ENCODE measurements at regions not wholly inside any gene's neighbourhood (a gene's known extent, or its start where the extent isn't known, plus 50 kb on each side); places are given as distances from the start of the nearest gene placed in this dataset.
"Not testable (repeated sequence)": the region's sequence is repeated elsewhere in the genome, so short reads cannot be mapped to it uniquely, and the experiment has no call there.

DNA sequence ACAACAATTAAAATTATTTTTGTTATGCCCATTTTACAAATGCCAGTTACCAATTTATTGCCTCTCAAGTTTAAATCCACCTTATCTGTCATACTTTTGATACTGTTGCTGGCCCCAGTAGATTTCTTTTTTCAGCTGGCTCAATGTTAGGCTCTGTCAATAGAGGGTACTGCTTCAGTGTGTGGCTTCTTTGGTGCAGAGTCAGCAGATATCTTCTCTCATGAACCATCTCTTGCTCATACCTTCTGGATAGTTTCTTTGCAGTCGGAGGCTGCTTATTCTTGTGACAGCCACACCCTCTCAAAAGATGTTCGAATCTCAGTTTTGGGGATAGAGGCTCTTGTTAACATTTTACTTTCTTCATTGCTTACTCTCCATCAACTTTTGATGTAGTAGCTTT is 849.9 kb upstream of the SEMA6A start:
- DNase-seq (ENCODE audit: low read depth): no peak

DNA sequence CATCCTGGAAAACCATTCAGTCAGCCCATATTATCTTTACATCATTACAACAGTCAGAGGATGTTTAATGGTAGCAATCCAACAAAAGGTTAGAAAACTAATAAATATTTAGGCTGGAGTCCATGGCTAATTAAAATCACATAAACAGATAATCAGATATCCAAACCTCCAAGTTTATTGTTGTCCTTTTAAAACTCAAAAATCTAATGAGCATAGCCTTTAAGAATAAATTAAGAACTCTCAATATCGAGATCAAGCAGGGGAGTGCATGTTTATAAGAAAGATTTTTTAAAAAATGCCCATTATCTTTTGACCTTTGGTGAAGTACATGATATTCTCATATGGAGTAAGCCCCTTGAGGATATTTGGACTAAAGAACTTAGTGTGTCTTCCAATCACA is 842.9 kb upstream of the SEMA6A start:
- no peak for DNase-seq (ENCODE audit: low read depth)

DNA sequence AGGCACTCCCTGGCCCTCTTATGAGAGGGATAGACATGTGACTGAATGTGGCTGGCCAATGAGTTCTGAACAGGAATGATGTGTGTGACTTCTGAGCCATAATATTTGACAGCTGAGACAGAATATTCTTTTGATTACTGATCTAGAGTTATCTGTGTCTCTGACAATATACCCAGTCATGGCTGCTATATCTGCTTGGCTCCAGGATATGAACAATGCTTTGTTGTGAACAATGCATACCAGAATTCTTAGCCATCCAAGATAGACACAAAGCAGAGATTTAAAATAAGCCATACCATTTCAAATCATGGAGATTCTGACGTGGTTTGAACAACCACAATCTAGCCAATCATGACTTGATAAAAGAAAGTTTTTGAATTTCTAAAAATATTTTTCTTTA is 840.3 kb upstream of the SEMA6A start:
- no peak for DNase-seq (ENCODE audit: low read depth)

DNA sequence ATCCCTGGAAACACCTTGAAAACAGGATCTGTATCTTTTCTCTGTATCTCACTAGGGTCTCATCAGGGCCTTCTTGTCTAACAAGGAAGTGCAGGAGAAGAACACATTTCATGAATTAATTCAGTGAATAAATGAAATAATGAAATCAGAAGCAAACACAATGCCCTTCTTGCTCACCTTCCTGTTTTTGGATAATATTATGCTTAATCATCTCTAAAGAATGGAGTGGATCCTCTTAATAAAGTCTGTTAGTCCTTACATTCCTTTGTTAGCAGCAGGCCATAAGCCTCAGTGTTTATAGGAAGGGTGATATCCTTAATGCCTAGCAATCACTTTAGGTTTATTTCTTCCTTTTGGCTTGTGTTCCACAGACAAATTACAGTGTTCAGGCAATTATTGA is 837.1 kb upstream of the SEMA6A start:
- DNase-seq (ENCODE audit: low read depth): no peak

DNA sequence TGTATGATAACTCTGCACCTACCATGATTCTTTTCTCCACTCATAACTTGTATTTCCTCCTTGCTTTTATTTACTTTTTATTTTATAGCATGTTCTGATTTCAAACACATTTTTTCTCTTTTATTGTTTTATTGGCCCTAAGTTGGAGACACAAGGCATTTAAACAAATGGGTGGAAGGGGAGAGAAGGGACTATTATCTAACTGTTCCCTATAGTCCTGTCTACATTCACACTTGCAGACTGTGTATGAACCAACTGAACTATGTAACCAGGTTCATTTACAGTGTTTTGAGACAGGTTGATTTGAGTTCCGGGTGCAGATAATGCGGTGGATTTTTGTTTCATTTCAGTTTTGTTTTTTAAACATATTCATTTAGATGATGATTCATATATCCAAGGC is 830.6 kb upstream of the SEMA6A start:
- no peak for DNase-seq (ENCODE audit: low read depth)

DNA sequence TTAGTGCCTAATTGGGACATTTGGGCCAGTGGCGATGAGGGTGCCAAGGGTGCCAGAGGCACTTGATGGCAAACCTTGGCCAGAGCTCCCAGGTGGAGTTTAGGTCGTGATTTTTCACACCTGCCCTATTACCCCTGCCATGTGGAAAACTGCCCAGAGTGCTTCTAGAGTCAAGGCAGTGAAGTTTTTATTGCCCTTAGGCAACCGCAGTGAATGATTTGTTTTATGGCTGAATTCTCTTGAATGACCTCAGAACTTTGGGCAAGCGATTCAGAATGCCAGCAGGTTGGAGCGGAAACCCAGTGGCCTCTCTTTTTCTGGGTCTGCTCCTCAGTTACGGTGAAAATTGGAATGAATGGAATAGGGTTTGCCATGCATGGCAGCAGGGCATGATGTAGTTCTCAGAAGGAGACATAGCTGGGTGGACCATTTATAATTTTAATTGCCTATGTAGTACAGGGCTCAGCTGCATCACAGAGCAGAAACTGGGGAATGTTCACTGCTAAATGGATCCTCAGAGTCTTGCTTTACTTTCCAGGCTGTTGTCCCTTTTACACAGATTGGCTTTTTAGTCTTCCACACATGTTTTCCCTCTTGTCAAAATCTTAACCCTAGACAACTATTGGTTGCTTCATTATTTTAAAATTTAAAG is 820.0 kb upstream of the SEMA6A start:
- DNase-seq (ENCODE audit: low read depth): no peak

DNA sequence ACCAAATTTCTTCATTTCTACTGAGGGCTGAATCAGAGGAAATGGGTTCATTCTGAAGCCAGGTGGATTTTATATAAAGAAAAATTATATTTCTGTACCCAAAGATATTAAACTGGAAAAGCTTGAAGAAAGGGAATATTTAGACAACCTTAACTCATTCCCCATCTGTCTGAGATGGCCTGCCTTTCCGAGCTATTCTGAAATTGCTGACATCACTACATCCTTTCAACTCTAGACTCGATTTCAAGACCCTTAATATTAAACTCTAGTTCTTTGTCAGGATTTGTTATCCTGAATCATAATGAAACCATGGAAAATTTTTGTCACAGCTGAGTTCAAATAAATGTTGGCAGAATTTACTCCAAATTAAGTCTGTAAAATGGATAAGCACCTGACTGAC is 818.5 kb upstream of the SEMA6A start:
- no peak for DNase-seq (ENCODE audit: low read depth)

DNA sequence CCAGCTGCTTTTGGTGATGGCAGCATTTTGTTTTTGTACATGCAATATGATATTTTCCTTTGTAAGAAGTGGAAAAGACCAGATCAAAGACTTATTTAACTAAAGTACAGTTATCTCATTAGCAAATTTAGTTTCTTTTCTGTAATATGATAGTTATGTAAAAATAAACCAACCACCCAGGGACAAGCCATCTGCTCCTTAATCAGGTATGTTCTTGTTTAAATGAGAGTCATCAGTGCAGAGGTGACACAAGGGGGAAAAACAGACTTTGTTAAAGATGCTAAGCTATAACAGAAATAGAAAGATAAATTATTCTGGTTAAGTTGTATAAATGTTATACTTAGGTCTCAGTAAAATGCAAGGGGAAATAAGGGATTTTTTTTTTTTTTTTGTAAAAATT is 805.7 kb upstream of the SEMA6A start:
- DNase-seq (ENCODE audit: low read depth): no peak

DNA sequence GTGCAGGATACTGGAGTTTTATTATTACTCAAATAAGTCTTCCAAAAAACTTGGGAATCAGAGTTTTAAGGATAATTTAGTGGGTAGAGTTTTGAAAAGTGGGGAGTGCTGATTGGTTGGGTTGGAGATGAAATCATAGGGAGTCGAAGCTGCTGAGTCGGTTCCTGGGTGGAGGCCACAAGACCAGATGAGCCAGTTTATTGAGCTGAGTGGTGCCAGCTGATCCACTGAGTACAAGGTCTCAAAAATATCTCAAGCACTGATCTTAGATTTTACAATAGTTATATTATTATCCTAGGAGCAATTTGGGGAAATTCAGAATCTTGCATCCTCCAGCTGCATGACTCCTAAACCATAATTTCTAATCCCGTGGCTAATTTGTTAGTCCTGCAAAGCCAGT is 804.9 kb upstream of the SEMA6A start:
- no peak for DNase-seq (ENCODE audit: low read depth)

DNA sequence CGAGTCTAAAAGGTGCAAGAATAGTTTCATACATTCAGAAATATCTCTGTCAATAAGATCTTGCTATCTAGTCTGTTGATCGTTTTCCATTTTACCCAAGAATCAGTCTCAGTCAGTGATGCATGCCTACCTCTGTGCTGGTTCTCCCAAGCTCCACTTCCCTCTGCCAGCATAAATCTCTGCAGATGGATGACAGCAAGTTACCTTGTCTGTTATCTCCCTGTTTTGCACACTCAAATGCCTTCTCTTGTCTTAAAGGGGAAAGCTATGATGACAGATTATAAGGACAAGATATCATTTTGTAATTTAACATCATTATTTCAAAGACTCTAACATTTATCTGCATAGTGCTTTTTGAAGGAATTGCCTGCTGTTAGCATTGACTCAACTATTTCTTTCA is 802.1 kb upstream of the SEMA6A start:
- DNase-seq (ENCODE audit: low read depth): no peak

DNA sequence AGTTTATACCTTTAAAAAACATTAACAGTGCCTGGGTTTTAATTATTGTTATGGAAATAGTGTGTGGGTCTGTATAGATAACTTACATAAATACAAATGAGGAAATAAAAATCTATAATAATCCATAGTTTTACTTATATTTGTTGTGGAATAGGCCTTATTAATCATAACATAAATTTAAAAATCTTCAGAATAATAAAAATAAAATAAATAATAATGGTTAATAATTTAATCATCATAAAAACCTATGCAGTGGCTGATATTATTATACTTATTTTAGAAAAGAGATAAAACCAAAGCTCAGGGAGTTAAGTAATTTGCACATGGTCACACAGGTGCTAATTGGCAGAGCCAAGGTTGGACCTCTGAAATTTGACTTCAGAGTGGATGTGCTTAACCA is 785.3 kb upstream of the SEMA6A start:
- no peak for DNase-seq (ENCODE audit: low read depth)

DNA sequence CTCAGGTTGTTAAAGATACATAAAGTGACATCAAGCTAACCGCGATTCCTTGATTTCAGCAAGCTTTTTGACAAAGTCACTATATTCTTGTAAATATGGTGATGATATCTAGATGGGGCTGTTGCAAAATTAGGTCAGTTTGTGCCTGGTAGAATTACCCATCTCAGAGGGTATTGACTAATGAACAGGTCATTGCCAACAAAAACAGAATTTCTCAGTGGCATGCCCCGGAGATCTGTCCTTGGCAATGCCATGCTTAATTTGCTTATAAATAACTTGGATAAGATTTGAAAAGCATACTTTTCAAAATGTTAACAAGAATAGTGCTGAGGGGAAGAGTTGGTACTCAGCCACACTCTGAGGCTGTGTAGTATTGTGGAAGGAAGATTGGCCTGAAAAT is 783.3 kb upstream of the SEMA6A start:
- DNase-seq (ENCODE audit: low read depth): no peak

DNA sequence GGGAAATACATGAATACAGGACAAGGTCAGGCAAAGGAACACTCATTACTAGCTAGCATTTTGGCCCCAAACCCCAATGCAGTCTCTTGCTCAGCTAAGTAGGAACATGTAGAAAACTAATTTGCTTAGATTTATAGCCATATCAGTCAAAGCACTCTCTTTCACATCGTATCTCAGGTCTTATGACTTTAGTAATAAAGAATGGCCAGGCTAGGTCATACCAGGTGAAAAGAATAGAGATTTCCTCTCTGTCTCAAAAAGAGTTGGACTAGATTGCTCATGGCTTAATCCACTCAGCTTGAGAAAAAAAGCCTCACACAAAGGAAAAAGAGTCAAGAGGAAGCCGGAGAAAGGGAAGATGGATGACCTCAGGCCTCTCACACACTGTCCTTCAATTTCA is 772.7 kb upstream of the SEMA6A start:
- DNase-seq (ENCODE audit: low read depth): no peak

DNA sequence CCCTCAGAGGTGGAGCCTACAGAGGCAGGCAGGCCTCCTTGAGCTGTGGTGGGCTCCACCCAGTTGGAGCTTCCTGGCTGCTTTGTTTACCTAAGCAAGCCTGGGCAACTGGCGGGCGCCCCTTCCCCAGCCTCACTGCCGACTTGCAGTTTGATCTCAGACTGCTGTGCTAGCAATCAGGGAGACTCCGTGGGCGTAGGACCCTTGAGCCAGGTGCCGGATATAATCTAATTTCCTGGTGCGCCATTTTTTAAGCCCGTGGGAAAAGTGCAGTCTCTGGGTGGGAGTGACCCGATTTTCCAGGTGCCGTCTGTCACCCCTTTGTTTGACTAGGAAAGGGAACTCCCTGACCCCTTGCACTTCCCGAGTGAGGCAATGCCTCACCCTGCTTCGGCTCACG is 769.1 kb upstream of the SEMA6A start:
- DNase-seq (ENCODE audit: low read depth): not testable (repeated sequence)

DNA sequence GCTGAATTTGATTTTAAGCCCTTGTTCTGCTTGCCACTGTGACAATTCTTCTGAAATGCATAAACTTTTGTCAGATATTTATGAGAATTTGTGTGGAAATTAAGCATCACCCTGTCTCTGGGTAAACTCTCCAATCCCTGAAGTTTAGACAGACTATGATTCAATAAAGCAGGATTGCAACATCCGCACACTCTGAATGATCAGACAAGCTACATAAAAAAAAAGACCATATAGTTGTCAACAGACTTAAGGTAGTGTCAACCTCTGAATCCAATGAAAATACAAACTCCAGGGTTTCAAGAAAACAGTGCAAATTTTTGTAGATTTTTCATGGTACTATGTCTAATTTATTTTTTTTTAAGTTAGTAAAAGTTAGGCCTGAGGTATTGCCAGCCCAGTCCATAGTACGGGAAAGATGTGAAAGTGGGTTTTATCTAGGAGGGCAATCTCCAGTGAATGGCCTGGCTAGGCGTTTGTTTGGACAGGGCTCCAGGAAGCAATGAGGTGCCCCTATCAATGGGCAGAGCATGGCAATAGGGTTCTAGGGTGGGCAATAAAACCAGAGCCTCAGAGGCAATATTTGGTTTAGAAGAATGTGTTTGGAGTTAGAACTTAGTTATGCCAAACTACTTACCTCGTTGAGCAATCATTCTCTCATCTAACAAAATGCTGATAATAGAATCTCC is 762.6 kb upstream of the SEMA6A start:
- DNase-seq (ENCODE audit: low read depth): no peak

DNA sequence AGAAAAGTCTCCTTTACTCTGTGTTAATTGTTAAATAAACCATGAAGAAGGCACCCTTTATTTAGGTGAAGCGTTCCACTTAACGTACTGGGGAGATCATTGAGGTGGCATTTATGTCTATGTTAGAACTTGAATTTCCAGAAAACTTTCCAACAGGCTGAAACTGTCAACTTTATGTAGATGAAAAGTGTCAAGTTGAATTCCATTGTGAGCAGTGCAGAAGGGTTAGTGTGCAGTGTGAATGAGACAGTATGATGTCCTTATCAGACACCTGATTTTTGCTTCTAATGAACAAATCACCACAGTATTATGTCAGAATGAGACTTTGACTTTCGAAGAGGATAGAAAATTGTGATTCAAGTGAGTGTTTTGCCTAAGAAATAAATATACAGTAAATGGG is 761.6 kb upstream of the SEMA6A start:
- no peak for DNase-seq (ENCODE audit: low read depth)

DNA sequence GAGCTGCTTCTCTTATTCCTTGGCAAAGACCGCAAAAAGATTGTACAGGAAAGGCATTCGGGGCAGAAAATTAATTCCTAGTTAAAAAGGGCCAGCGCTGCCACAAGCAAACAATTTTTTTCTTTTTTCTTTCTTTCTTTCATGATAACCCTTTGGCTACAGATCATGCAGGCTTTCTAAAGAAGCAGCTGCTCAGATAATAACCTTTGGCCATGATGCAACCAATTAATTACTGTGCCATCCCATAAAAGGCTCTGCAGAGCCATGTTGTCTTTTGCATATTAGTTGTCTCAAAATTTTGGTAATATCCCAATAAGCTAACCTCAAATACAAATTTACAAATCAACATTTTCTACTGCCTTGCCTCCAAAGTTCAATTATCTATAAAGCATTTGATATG is 758.4 kb upstream of the SEMA6A start:
- DNase-seq (ENCODE audit: low read depth): no peak

DNA sequence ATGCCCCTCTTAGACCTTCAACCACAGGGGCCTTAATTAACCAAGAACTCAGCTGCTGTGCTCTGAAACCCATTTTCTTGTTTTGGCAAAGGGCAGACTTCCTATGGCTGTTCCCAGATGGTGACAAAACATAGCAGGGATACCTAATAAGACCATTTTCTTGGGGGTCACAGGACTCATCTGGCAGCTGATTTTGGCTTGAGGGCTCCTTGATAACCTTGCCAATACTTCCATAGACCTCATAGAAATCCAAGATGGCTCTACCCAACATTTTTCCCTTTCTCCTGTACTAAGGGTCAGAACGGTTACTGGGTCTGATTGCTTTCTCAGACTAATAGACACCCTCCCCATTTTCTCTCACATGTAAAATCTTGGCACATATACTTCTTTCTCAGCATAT is 757.7 kb upstream of the SEMA6A start:
- no peak for DNase-seq (ENCODE audit: low read depth)

DNA sequence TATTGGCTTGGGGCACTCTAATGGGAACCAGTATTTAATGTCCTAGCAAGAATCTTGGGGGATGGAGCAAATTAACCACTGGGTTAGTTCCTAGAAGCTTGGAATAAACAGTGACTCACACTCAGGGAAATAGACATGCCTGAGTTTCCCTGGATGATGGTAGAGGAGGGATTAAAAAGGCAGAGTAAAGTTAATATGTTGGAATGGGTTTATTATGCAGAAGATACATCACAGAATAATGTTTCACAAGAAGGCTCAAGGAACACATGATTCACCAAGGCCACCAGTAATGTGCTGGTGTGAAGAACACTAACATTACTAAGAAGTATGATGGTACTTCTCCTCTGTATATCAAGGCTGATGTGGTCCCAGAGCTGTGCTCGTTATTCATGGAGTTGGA is 752.9 kb upstream of the SEMA6A start:
- DNase-seq (ENCODE audit: low read depth): no peak

DNA sequence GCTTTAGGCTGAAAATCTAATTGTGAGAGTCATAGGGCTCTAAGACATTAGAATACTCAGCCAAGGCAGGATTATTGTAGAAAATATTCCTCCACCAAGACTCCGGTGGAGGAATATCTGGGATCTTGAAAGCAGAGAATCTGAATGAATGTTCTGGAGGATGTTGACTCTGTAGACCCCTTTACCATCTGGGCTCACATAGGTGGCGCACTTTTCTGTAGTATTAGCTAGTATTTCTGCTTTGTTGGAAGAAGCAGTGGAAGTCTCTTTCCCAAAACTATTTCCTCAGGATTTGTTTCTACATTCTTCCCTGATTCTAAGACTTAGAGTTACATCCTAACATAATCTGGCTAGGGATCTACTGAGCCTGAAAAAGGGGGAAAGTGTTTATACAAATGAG is 752.4 kb upstream of the SEMA6A start:
- no peak for DNase-seq (ENCODE audit: low read depth)

DNA sequence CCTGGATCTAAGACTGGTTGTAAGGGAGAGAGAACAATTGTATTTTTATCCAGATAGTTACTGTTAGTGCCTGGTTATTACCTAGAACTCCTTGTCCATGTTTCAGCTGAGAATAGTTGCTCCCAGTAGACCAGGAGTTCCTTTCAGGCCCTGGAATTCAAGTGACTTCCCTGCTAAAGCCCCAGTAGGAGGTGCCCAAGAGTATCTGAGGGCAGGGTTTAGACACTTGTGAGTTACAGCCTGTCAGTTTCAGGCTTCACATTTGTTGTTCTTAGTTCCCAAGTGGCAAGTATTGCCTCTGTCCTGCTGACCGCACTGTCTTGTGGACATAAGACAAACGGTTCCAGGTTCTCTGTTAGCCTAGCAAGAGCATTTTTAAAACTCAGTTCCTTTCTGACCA is 743.9 kb upstream of the SEMA6A start:
- no peak for DNase-seq (ENCODE audit: low read depth)

DNA sequence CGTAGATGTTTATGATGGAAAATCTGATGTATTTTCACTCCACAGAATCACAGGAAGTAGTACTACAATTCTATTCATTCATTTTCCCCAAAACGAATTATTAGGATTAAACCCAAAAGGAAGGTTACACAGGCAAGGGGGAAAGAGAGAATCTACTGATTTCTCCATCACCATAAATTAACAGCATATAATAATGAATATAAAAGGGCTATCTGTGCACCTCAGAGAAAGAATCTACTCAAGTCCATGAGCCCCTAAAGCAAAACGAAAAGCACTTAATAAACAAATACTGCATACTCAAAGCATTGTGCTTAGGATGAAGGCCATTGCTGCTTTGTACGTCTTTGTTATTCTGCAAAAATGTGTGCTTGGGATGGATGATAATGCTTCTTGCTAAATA is 740.5 kb upstream of the SEMA6A start:
- no peak for DNase-seq (ENCODE audit: low read depth)

DNA sequence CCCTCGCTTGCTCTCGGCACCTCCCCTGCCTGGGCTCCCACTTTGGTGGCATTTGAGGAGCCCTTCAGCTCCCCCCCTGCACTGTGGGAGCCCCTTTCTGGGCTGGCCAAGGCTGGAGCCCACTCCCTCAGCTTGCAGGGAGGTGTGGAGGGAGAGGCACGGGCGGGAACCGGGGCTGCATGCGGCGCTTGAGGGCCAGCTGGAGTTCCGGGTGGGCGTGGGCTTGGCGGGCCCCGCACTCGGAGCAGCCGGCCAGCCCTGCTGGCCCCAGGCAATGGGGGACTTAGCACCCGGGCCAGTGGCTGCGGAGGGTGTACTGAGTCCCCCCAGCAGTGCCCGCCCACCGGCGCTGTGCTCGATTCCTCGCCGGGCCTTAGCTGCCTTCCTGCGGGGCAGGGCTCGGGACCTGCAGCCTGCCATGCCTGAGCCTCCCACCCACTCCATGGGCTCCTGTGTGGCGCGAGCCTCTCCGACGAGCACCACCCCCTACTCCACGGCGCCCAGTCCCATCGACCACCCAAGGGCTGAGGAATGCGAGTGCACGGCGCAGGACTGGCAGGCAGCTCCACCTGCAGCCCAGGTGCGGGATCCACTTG is 730.0 kb upstream of the SEMA6A start:
- DNase-seq (ENCODE audit: low read depth): not testable (repeated sequence)

DNA sequence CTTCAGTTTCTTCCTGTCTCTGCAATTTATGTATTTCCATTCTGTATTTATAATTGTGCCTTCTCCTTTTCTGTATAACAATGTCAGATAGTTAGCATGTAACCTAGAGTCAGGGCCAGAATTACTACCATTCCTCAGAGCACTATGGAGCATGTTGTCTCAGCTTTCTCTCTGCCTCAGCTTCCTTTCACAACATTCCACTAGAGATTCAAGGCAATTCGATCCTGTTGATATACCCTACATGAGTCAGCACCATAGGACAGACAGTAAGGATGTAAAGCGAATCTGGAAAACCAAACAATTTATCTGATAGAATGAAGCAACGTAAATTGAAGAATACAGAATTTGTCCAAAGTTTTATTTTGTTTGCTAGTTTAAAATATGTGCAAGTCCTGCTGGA is 728.3 kb upstream of the SEMA6A start:
- no peak for DNase-seq (ENCODE audit: low read depth)

Data from activated T-cell treated with anti-CD3 and anti-CD28 coated beads for 24 hours (primary cell).